Loucy (cell line): ENCODE measurements at regions not wholly inside any gene's neighbourhood (a gene's known extent, or its start where the extent isn't known, plus 50 kb on each side); places are given as distances from the start of the nearest gene placed in this dataset.

Experiments
- H2AFZ ChIP-seq: fragments of 200-600 bp; sonication (generic); 2 replicates; pipeline ENCODE4 v1.6.0; 2016; ENCODE audit warnings: antibody characterized with exemption, mild to moderate bottlenecking, low read length, moderate library complexity
- H3F3A ChIP-seq: fragments of 200-600 bp; 2 replicates; pipeline ENCODE4 v1.6.0; 2016; ENCODE audit warnings: antibody characterized with exemption, low read depth, mild to moderate bottlenecking
- H3K27me3 ChIP-seq: fragments of 200-600 bp; sonication (generic); 2 replicates; pipeline ENCODE4 v1.6.1; 2014; ENCODE audit warnings: low read length, mild to moderate bottlenecking; ENCODE audit not compliant: insufficient read depth, poor library complexity, severe bottlenecking
- H3K36me3 ChIP-seq: fragments of 200-600 bp; sonication (generic); 2 replicates; pipeline ENCODE4 v1.6.1; 2016; ENCODE audit warnings: low read length; ENCODE audit not compliant: insufficient read depth
- H3K4me1 ChIP-seq: fragments of 200-600 bp; sonication (generic); 2 replicates; pipeline ENCODE4 v1.5.1; 2014; ENCODE audit warnings: low read length, mild to moderate bottlenecking; ENCODE audit not compliant: insufficient read depth, poor library complexity, severe bottlenecking
- H3K4me2 ChIP-seq: fragments of 200-600 bp; sonication (generic); 2 replicates; pipeline ENCODE4 v1.6.0; 2014; ENCODE audit warnings: antibody characterized with exemption, low read length, low read depth, mild to moderate bottlenecking; ENCODE audit not compliant: poor library complexity, severe bottlenecking
- H3K4me3 ChIP-seq: fragments of 200-600 bp; sonication (generic); 2 replicates; pipeline ENCODE4 v1.5.1; 2014; ENCODE audit warnings: low read length, mild to moderate bottlenecking, mixed read lengths; ENCODE audit not compliant: poor library complexity, severe bottlenecking
- H3K79me2 ChIP-seq: fragments of 200-600 bp; sonication (generic); 2 replicates; pipeline ENCODE4 v1.6.1; 2014; ENCODE audit warnings: low read length; ENCODE audit not compliant: insufficient read depth
- H3K9ac ChIP-seq: fragments of 200-600 bp; sonication (generic); 2 replicates; pipeline ENCODE4 v1.6.0; 2014; ENCODE audit warnings: mild to moderate bottlenecking, low read depth, low read length, moderate library complexity; ENCODE audit not compliant: poor library complexity, severe bottlenecking
- H3K9me2 ChIP-seq: fragments of 200-600 bp; sonication (generic); replicated peaks from 2 replicates; pipeline ENCODE4 v1.6.1; 2016; ENCODE audit warnings: low read depth, low read length, mixed read lengths
- H3K9me3 ChIP-seq: fragments of 200-600 bp; sonication (generic); 2 replicates; pipeline ENCODE4 v1.6.1; 2014; ENCODE audit warnings: mild to moderate bottlenecking, antibody characterized with exemption, low read length, low read depth; ENCODE audit not compliant: insufficient read depth
- H4K20me1 ChIP-seq: fragments of 200-600 bp; sonication (generic); 2 replicates; pipeline ENCODE4 v1.6.0; 2014; ENCODE audit warnings: antibody characterized with exemption, low read length, mild to moderate bottlenecking; ENCODE audit not compliant: insufficient read depth, poor library complexity, severe bottlenecking
- CTCF ChIP-seq: fragments of 200-600 bp; sonication (generic); conservative IDR thresholded peaks from 2 replicates; pipeline ENCODE4 v1.5.1; 2014; ENCODE audit warnings: mild to moderate bottlenecking, antibody characterized with exemption, low read length
- EZH2phosphoT487 ChIP-seq: fragments of 200-600 bp; IDR thresholded peaks from 2 replicates; pipeline ENCODE4 v1.6.1; 2018; ENCODE audit warnings: antibody characterized with exemption, mild to moderate bottlenecking, moderate library complexity, borderline replicate concordance

- no peaks in the 10 kb centered on the region for H3K9me3 ChIP-seq
- H3K79me2 ChIP-seq: no peaks in the 10 kb centered on the region
- no peak overlapping the region for H3K4me3 ChIP-seq
- H4K20me1 ChIP-seq: no peaks in the 10 kb centered on the region
- no peak overlapping the region for H2AFZ ChIP-seq
- H3K9ac ChIP-seq: no peak overlapping the region
- H3K27me3 ChIP-seq: no peaks in the 10 kb centered on the region
- no peaks in the 10 kb centered on the region for H3K36me3 ChIP-seq
- no peak overlapping the region for H3K4me2 ChIP-seq
- H3F3A ChIP-seq: no peaks in the 10 kb centered on the region
- H3K9me2 ChIP-seq: no peaks in the 10 kb centered on the region
- H3K4me1 ChIP-seq: no peaks in the 10 kb centered on the region
- TF ChIP-seq EZH2phosphoT487 (no peak), CTCF (no peak)
Observed at GRCh38 chr15:99914723-99915122, 181.5 kb upstream of the LYSMD4 start.

GRCh38 chr15:99911816-99912215 lies 178.6 kb upstream of the LYSMD4 start:
- Histone ChIP-seq H3K9me3 (no peaks in the 10 kb centered on the region), H3K4me2 (no peak overlapping the region), H3F3A (no peaks in the 10 kb centered on the region), H3K4me3 (no peak overlapping the region), H2AFZ (no peak overlapping the region), H3K9me2 (no peaks in the 10 kb centered on the region), H3K27me3 (no peaks in the 10 kb centered on the region), H3K4me1 (no peaks in the 10 kb centered on the region), H3K79me2 (no peaks in the 10 kb centered on the region), H3K9ac (no peak overlapping the region), H3K36me3 (no peaks in the 10 kb centered on the region), H4K20me1 (no peaks in the 10 kb centered on the region)
- TF ChIP-seq EZH2phosphoT487 (no peak), CTCF (no peak)

- Histone ChIP-seq H3F3A (no peaks in the 10 kb centered on the region), H3K9me2 (no peaks in the 10 kb centered on the region), H3K4me1 (no peaks in the 10 kb centered on the region), H2AFZ (no peak overlapping the region), H3K4me2 (no peak overlapping the region), H3K27me3 (no peaks in the 10 kb centered on the region), H3K9me3 (no peaks in the 10 kb centered on the region), H3K4me3 (no peak overlapping the region), H4K20me1 (no peaks in the 10 kb centered on the region), H3K79me2 (no peaks in the 10 kb centered on the region), H3K9ac (no peak overlapping the region), H3K36me3 (no peaks in the 10 kb centered on the region)
- TF ChIP-seq EZH2phosphoT487: no peak
- peak; percentile 40 for TF ChIP-seq CTCF
Observed at GRCh38 chr15:99909592-99910295, 176.5 kb upstream of the LYSMD4 start.
